ENCODE measurements at regions not wholly inside any gene's neighbourhood (a gene's known extent, or its start where the extent isn't known, plus 50 kb on each side); places are given as distances from the start of the nearest gene placed in this dataset.

GRCh38 chr4:126776361-126776760 lies 856.4 kb upstream of the INTU start:
- DNase-seq (no peak), ATAC-seq (replicated peaks) (no peak)
- no peaks in the 10 kb centered on the region for H3K27me3 Mint-ChIP-seq
- H3K9me3 Mint-ChIP-seq = peaks cover 0 to 1% of the 10 kb centered on the region in 2 donors
- no peaks in the 10 kb centered on the region for H3K4me1 Mint-ChIP-seq
- no peak overlapping the region for H3K4me3 Mint-ChIP-seq
- no peaks in the 10 kb centered on the region for H3K36me3 Mint-ChIP-seq
- no peak overlapping the region for H3K27ac Mint-ChIP-seq

- Mint-ChIP-seq H3K4me3 (no peak overlapping the region), H3K27me3 (no peaks in the 10 kb centered on the region)
- no peak for DNase-seq
Observed at GRCh38 chr4:126777649-126778048, 855.1 kb upstream of the INTU start.

GRCh38 chr4:126778348-126778747 lies 854.4 kb upstream of the INTU start:
- H3K27me3 Mint-ChIP-seq = no peaks in the 10 kb centered on the region
- no peak overlapping the region for H3K4me3 Mint-ChIP-seq
- H3K4me1 Mint-ChIP-seq = no peaks in the 10 kb centered on the region
- H3K36me3 Mint-ChIP-seq = no peaks in the 10 kb centered on the region
- ATAC-seq (replicated peaks) (no peak), DNase-seq (no peak)
- H3K9me3 Mint-ChIP-seq = peaks cover 0 to 1% of the 10 kb centered on the region in 2 donors
- H3K27ac Mint-ChIP-seq = no peak overlapping the region

More at GRCh38 chr4:126777649-126778048, 855.1 kb upstream of the INTU start:
- Mint-ChIP-seq H3K9me3 (peaks cover 0 to 1% of the 10 kb centered on the region in 2 donors), H3K36me3 (no peaks in the 10 kb centered on the region), H3K4me1 (no peaks in the 10 kb centered on the region), H3K27ac (no peak overlapping the region)
- ATAC-seq (replicated peaks) = no peak

GRCh38 chr4:126779001-126779400 lies 853.8 kb upstream of the INTU start:
- H3K4me1 Mint-ChIP-seq = no peaks in the 10 kb centered on the region
- DNase-seq (no peak), ATAC-seq (replicated peaks) (no peak)
- no peaks in the 10 kb centered on the region for H3K36me3 Mint-ChIP-seq
- peaks cover 0 to 1% of the 10 kb centered on the region in 2 donors for H3K9me3 Mint-ChIP-seq
- no peaks in the 10 kb centered on the region for H3K27me3 Mint-ChIP-seq
- no peak overlapping the region for H3K27ac Mint-ChIP-seq
- no peak overlapping the region for H3K4me3 Mint-ChIP-seq

GRCh38 chr4:126779436-126780166 lies 853.2 kb upstream of the INTU start:
- no peaks in the 10 kb centered on the region for H3K27me3 Mint-ChIP-seq
- H3K9me3 Mint-ChIP-seq = peaks cover 0 to 1% of the 10 kb centered on the region in 2 donors
- no peaks in the 10 kb centered on the region for H3K36me3 Mint-ChIP-seq
- DNase-seq (no peak), ATAC-seq (replicated peaks) (no peak)
- H3K4me3 Mint-ChIP-seq = no peak overlapping the region
- H3K27ac Mint-ChIP-seq = no peak overlapping the region
- no peaks in the 10 kb centered on the region for H3K4me1 Mint-ChIP-seq

- DNase-seq = no peak
- H3K27ac Mint-ChIP-seq = no peak overlapping the region
- ATAC-seq (replicated peaks) = no peak
- no peaks in the 10 kb centered on the region for H3K36me3 Mint-ChIP-seq
- no peaks in the 10 kb centered on the region for H3K27me3 Mint-ChIP-seq
- no peak overlapping the region for H3K4me3 Mint-ChIP-seq
- peaks cover 0 to 3% of the 10 kb centered on the region in 2 donors for H3K9me3 Mint-ChIP-seq
- no peaks in the 10 kb centered on the region for H3K4me1 Mint-ChIP-seq
Observed at GRCh38 chr4:126783191-126783590, 849.6 kb upstream of the INTU start.

- peaks cover 0 to 2% of the 10 kb centered on the region in 2 donors for H3K9me3 Mint-ChIP-seq
- H3K4me1 Mint-ChIP-seq = no peaks in the 10 kb centered on the region
- H3K36me3 Mint-ChIP-seq = no peaks in the 10 kb centered on the region
- no peak overlapping the region for H3K4me3 Mint-ChIP-seq
- no peak overlapping the region for H3K27ac Mint-ChIP-seq
- no peak for DNase-seq
- no peaks in the 10 kb centered on the region for H3K27me3 Mint-ChIP-seq
- no peak for ATAC-seq (replicated peaks)
Observed at GRCh38 chr4:126784966-126785580, 847.7 kb upstream of the INTU start.

GRCh38 chr4:126790633-126791032 lies 842.1 kb upstream of the INTU start:
- Mint-ChIP-seq H3K27me3 (no peaks in the 10 kb centered on the region), H3K36me3 (no peaks in the 10 kb centered on the region)
- ATAC-seq (replicated peaks) = no peak

GRCh38 chr4:126794363-126794762 lies 838.4 kb upstream of the INTU start:
- Mint-ChIP-seq H3K36me3 (no peaks in the 10 kb centered on the region), H3K27ac (no peak overlapping the region), H3K4me3 (no peak overlapping the region), H3K9me3 (no peaks in the 10 kb centered on the region), H3K27me3 (no peaks in the 10 kb centered on the region), H3K4me1 (no peaks in the 10 kb centered on the region)
- ATAC-seq (replicated peaks) (no peak), DNase-seq (no peak)

More at GRCh38 chr4:126790633-126791032, 842.1 kb upstream of the INTU start:
- Mint-ChIP-seq H3K27ac (no peak overlapping the region), H3K4me3 (no peak overlapping the region), H3K4me1 (no peaks in the 10 kb centered on the region), H3K9me3 (peaks cover 0 to 2% of the 10 kb centered on the region in 2 donors)
- DNase-seq = no peak

GRCh38 chr4:126798214-126798613 lies 834.5 kb upstream of the INTU start:
- H3K9me3 Mint-ChIP-seq = no peaks in the 10 kb centered on the region
- no peak overlapping the region for H3K27ac Mint-ChIP-seq
- no peak for ATAC-seq (replicated peaks)
- no peak overlapping the region for H3K4me3 Mint-ChIP-seq
- DNase-seq = no peak
- no peaks in the 10 kb centered on the region for H3K4me1 Mint-ChIP-seq
- no peaks in the 10 kb centered on the region for H3K27me3 Mint-ChIP-seq
- H3K36me3 Mint-ChIP-seq = no peaks in the 10 kb centered on the region

GRCh38 chr4:126799416-126799815 lies 833.3 kb upstream of the INTU start:
- no peaks in the 10 kb centered on the region for H3K9me3 Mint-ChIP-seq
- H3K27me3 Mint-ChIP-seq = no peaks in the 10 kb centered on the region
- no peaks in the 10 kb centered on the region for H3K36me3 Mint-ChIP-seq
- H3K4me3 Mint-ChIP-seq = no peak overlapping the region
- no peak for ATAC-seq (replicated peaks)
- no peak for DNase-seq
- no peaks in the 10 kb centered on the region for H3K4me1 Mint-ChIP-seq
- no peak overlapping the region for H3K27ac Mint-ChIP-seq

GRCh38 chr4:126799971-126800574 lies 832.7 kb upstream of the INTU start:
- Mint-ChIP-seq H3K4me3 (no peak overlapping the region), H3K4me1 (no peaks in the 10 kb centered on the region), H3K36me3 (no peaks in the 10 kb centered on the region), H3K27ac (no peak overlapping the region), H3K27me3 (no peaks in the 10 kb centered on the region), H3K9me3 (no peaks in the 10 kb centered on the region)
- DNase-seq = no peak
- ATAC-seq (replicated peaks) = no peak

- H3K27me3 Mint-ChIP-seq = no peaks in the 10 kb centered on the region
Observed at GRCh38 chr4:126800575-126801141, 832.1 kb upstream of the INTU start.

GRCh38 chr4:126807132-126807531 lies 825.6 kb upstream of the INTU start:
- ATAC-seq (replicated peaks) (no peak), DNase-seq (no peak)
- no peaks in the 10 kb centered on the region for H3K27me3 Mint-ChIP-seq
- H3K27ac Mint-ChIP-seq = no peak overlapping the region
- H3K9me3 Mint-ChIP-seq = peaks cover 0 to 1% of the 10 kb centered on the region in 2 donors
- H3K4me1 Mint-ChIP-seq = no peaks in the 10 kb centered on the region
- H3K36me3 Mint-ChIP-seq = no peaks in the 10 kb centered on the region
- no peak overlapping the region for H3K4me3 Mint-ChIP-seq

More at GRCh38 chr4:126800575-126801141, 832.1 kb upstream of the INTU start:
- H3K9me3 Mint-ChIP-seq = peaks cover 0 to 1% of the 10 kb centered on the region in 2 donors
- ATAC-seq (replicated peaks) (no peak), DNase-seq (no peak)
- H3K27ac Mint-ChIP-seq = no peak overlapping the region
- H3K4me1 Mint-ChIP-seq = no peaks in the 10 kb centered on the region
- H3K36me3 Mint-ChIP-seq = no peaks in the 10 kb centered on the region
- H3K4me3 Mint-ChIP-seq = no peak overlapping the region

GRCh38 chr4:126812076-126812475 lies 820.7 kb upstream of the INTU start:
- no peaks in the 10 kb centered on the region for H3K4me1 Mint-ChIP-seq
- no peak for DNase-seq

More at GRCh38 chr4:126812076-126812475, 820.7 kb upstream of the INTU start:
- H3K4me3 Mint-ChIP-seq = no peak overlapping the region
- peaks cover 5 to 10% of the 10 kb centered on the region in 2 donors for H3K9me3 Mint-ChIP-seq
- H3K27ac Mint-ChIP-seq = no peak overlapping the region
- no peaks in the 10 kb centered on the region for H3K27me3 Mint-ChIP-seq
- ATAC-seq (replicated peaks) = no peak
- H3K36me3 Mint-ChIP-seq = no peaks in the 10 kb centered on the region
